ENCODE measurements at regions not wholly inside any gene's neighbourhood (a gene's known extent, or its start where the extent isn't known, plus 50 kb on each side); places are given as distances from the start of the nearest gene placed in this dataset.
"Not testable (repeated sequence)": the region's sequence is repeated elsewhere in the genome, so short reads cannot be mapped to it uniquely, and the experiment has no call there.

DNA sequence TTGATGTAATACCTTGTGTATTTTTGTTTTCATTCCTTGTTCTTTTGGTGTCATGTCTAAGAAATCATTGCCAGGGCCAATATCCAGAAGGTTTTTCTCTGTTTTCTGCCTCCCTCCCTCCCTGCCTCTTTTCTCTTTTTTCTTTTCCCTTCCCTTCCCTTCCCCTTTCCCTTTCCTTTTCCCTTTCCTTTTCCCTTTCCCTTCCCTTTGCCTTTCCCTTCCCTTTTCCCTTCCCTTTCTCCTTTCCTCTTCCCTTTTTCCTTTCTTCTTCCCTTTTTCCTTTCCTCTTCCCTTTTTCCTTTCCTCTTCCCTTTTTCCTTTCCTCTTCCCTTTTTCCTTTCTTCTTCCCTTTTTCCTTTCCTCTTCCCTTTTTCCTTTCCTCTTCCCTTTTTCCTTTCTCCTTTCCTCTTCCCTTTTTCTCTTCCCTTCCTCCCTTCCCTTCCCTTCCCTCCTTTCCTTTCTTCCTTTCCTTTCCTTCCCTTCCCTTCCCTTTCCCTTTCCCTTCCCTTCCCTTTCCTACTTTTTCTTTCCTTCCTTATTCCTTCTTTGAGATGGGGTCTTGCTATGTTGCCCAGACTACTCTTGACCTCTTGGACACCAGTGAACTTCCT, 646.1 kb downstream of the RAPGEF2 start:
- DNase-seq: no peak

DNA sequence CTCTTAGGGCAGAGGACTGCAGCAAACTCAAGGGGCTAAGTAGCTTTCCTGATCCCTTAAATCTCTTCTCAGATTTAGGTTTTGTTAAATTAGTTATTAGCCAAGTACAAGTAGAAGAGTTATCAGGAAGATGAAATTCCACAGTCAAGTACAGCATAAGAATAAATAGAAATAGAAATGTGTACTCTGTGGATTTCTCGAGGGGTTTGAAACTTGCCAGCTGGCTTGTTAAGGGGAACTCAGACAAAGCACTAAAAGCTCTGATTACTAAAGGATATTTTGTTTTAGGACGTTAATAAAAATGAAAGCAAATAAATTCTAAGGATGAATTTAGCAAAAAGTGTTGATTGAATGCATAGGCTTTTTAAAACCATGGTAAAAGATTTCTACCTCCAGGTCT, 654.6 kb downstream of the RAPGEF2 start:
- no peak for DNase-seq

DNA sequence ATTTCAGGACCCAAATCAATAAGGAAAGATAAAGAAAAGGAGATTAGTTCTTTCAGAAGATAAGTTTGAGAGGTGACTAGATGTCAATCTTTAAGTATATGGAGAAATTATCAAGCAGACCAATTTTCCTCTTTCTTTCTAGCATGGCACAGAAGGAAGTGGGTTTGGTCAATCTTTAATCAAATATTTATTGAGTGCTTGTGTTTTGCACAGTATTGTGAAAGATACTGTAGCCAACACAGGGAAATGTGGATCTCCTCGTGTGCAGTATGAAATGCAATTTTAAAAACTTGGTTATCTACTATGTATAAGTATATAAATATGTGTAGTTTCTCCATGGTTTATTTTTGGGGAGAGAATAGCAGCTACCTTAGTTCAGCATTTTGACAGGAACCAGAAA, 655.2 kb downstream of the RAPGEF2 start:
- DNase-seq: no peak

DNA sequence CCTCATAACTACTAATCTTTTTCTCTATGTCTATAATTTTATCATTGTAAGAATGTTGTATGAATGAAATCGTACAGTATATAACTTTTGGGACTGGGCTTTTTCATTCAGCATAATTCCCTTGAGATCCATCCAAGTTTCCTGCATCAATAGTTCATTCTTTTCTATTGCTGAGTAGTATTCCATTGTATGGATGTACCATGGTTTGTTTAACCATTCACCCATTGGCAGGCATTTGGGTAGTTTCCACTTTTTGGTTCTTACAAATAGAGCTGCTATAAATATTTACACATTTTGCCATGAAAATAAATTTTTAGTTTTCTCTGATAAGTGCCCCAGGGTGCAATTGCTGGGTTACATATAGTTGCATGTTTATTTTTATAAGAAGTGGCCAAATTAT, 659.8 kb downstream of the RAPGEF2 start:
- DNase-seq: no peak

DNA sequence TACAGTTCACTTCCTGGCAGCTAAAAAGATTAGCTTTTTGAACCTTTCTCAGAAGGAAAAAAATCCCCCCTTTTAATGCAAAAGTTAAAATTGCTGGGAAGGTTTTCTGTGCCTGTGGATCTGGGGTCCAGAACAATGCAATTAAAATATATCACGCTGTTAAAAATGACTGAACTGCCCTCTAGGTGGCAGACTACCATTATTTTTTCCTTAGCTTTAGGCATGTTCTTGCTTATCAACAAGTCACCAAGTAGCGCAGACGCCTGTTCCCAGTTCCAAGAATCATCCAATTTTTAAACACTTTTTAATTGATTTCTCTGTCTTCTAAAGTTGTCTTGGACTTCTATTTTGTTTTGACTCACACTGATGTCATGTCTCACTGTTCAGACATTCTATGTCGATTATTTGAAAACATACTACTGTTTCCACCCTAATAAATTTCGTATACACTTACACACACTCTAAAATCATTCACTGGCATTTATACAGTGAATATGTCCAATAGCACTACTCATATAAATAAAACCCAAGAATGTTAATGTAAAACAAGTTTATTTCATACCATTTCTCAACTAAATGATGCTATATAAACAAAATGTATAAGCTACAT, 661.6 kb downstream of the RAPGEF2 start:
- DNase-seq: peak; percentile 42

DNA sequence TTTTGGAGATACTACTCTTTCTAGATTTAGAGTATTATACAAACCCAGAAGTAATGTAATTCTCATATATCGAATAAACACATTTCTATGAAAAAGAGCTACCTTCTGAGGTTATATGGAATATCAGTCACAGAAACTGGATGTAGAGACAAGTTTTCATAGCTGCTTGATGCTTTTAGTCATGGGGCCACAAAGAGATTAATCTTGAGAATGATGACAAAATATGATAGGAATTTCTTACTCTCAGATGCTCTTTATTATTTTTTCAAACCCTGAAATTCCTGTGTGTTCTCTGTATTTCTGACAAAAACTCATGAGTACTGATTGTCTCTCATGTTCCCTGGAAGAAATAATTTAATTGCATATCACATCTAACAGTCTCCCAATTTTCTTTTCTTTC, 662.5 kb downstream of the RAPGEF2 start:
- DNase-seq: no peak

DNA sequence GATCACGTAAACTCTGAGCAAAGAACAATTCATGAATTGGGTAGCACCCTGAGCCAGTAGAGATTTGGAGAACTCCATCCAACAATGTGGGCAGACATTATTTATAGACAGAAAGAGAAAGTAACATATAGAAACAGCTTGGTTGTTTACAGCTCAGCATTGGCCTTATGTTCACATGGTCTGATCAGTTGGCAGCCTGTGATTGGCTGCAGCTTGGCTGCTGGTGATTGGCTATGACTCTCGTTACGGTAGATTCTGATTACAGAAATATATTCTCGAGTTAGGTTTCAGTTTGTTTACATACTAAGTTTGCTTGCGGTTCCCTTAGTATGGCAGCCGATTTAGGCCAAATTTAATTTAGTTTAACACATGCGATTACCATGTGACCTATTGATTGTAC, 663.4 kb downstream of the RAPGEF2 start:
- no peak for DNase-seq

DNA sequence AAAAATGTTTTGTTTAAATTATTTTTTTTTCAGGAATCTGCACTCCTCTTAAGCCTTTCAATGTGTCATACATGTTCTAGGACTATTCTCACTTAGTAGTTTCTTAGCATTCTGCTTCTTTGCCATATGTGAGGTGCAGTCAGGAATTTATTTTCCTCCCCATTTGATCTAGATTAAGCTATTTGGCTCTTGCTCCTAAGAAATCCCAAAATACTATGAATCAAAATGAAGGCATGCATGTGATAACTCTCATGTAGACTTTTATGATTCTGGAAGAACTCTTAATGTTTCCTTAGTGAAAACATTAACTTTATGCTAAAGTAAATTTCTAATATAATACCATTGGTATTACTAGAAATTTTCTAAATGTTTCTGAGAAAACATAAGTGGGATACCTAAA, 664.5 kb downstream of the RAPGEF2 start:
- DNase-seq: no peak

DNA sequence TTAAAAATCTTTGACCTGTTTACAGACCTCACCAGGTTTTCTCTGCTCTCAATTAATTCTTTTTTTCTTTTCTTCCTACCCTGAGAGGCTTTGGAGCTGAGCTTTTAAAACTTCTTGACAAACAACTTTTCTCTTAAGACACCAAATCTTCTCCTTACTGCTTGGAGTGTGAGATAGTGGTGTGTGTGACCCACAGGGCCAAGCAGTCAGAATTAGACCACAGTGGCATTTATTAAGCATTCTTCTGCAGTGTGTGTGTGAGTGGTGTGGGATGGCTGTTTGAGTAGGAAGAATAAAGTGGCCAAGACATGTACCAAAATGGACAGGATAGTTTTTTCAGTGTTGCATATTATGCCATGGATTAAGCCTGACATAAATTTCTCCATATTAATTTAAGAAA, 665.1 kb downstream of the RAPGEF2 start:
- no peak for DNase-seq

DNA sequence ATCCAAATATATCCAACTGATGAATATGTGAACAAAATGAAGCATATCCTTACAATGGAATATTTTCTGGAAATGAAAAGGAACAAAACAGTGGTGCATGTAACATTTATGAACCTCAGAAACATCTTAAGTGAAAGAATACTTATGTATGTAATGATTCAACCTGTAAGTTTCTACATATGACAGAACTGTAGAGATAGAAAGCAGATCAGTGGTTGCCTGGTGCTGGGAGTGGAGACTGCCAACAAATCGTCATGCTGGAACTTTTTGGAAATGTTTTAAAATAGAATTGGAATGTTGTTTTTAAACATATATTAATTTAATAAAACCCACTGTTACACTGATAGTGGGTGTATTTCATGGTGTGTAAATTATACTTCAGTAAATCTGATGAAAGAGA, 667.5 kb downstream of the RAPGEF2 start:
- DNase-seq: no peak

DNA sequence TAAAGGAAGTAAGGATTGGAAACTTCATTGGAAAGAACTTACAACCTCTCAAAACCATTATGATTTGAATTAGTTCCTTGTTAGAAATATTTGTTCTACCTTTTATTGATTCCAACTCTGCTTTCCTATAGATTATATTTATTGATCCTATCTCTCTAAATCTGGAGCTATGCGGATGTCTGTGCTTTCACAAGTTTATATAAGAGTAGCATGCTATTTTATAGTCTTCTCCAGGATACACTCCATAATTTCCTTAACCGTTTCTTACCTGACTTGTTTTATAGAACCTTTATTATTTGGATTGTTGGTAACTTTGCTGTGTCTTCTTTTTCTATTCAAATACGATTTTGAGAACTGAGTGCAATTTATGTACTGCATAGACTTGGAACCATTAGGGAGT, 668.1 kb downstream of the RAPGEF2 start:
- no peak for DNase-seq

DNA sequence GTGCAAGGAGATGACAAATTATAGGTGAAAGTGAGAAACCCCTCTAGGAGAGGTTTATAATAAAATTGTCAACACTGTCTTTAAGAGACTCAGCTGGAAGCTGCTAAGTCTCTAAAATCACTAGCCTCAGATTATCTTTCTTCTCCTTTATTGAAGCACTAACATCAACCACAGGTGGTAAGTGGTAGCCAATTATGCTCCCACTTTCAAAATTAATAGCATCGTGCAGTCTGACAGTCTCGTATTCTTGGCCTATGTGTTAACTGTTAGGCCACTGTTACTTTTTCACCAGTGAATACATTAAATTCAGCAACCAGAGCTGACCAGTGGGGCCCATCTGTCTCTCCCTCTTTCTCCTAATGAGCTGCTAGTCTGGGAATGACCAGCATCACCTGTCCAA, 674.1 kb downstream of the RAPGEF2 start:
- DNase-seq: no peak

DNA sequence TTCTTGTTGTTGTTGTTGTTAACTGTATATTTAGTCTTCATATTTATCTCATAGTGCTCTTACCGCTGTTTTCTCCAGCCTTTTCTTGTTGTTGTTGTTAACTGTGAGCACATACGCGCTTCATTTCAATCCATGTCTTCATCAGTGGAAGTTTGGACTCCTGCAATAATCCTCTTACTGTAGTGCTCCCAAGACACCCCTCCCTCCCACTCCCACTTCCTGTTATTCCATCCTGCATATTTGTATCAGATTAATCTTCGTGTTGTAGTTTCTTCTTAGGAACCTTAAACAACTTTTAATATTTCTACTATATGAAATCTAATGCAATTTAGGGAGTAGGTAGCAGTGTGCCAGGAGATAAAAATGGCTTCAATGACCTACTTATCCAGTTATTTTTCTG, 674.8 kb downstream of the RAPGEF2 start:
- no peak for DNase-seq

DNA sequence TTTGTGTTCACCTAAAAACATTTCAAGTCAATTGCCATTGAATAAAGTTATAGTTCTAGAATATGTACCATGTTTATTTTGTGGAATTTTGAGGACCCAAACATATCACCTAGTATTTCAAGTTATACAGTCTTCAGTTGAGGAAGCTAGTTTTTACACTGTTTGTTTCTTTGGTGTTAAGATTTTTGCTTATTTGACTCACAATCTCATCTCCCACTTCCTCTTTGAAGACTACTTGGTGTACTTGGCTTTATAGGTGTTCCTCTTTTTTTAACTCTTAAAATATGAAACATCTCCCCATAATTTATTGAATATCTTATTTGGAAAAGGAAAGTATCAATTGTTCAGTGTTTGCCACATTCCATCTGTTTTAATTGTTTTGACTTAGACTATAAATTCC, 675.4 kb downstream of the RAPGEF2 start:
- DNase-seq: no peak

DNA sequence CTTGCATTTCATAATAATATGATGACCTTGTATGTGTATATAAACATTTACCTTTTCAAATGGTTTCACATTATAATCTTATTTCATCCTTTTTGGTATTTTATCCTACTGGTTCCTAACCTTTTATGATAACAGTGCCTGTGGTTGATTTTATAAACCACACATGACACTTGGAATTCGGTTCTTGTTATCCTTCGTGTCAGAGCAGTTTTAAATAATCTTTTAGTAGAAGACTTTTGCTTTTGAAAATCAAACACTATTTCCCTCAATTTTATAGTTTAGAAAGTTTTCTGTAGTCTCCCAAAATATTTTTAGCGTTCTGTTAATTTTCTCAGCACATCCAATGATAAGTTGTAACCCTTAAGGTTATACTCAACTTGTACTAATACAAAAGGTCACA, 676.8 kb downstream of the RAPGEF2 start:
- no peak for DNase-seq

DNA sequence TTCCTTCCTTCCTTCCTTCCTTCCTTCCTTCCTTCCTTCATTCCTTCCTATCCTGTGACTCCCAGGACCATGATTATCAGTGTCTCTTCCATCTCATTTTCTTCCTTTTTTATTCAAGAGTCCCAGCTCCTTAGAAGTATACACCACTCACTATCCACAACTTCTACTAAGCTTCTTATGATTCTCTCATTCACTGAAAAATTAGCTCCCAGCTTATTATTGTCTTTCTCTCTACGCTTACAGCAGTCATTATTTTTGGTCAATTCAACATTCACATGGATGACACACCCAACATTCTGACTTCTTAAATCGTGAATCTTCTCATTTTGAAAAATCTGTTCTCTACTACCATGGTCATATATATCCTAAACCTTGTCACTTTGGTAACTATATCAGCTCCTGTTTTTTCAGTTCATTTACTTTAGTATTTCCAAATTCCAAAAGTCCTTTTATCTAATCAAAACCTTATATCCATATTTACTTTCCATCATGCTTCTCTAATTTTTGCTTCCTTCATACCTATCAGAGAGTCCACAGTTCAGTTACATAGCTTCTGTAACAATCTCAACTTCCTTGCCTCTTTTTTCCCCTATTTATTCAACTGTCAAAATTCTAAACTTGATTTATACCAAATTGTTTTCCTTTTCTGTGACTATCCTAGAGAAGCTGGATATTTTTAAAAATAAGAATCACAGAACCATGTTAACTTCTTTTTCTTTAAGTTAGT, 677.5 kb downstream of the RAPGEF2 start:
- DNase-seq: no peak

DNA sequence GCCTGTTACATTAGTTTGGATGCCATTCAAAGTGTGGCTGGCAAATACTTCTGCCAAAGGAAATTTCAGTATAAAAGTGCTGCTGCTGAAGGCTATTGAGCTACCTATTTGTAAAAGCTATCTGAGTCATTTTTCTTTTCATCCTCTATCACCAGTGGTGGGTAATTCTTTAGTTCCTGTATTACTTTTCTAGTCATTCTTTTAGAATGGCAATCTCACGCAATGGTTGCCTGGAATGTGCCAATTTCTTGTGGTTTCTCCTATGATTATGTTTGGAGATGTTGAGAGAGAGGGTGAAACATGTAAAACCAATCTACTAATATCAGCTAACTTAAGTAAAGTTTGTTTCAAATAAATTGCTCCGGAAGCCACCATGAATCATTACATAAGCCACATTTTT, 685.0 kb downstream of the RAPGEF2 start:
- DNase-seq: no peak

DNA sequence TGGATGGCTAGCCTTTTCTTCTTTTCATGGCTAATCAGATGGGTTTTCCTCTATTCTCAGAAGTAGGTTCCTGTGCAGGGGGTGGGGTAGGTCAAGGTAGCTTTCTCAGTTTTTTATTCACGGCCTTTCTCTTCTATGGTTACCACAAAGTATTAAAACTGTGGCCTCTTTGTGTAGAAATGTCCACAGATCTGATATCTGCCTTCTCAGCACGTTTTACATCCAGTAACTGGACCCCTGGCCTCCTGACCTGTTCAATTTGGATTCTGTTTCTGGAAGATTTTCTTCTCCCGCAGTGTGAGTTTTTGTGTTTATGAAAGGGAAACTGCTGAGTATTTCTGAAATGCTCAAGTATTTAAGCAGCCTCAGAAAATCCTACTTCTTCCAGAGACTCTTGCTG, 688.5 kb downstream of the RAPGEF2 start:
- DNase-seq: no peak

DNA sequence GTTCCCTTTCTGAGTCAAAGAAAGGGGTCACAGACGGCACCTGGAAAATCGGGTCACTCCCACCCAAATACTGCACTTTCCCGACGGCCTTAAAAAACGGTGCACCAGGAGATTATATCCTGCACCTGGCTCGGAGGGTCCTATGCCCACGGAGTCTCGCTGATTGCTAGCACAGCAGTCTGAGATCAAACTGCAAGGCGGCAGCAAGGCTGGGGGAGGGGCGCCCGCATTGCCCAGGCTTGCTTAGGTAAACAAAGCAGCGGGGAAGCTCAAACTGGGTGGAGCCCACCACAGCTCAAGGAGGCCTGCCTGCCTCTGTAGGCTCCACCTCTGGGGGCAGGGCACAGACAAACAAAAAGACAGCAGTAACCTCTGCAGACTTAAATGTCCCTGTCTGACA, 701.7 kb downstream of the RAPGEF2 start:
- not testable (repeated sequence) for DNase-seq

DNA sequence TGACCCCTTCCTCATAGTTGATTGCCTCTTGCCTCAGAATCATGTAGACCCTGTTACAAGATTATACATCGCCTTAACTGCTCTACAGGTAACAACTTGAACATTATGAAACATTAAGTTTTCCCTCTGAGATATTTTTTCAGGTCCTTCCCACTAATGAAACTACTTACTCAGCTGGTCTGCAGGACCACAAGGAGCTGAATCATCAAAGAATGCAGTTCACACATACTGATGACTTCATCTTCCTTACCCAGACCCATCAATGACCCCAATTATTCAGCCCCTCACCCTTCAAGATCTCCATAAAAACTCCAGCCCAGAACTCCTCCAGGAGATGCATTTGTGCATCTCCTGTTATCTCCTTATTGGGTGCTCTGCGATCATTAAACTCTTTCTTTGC, 720.9 kb downstream of the RAPGEF2 start:
- DNase-seq: no peak

DNA sequence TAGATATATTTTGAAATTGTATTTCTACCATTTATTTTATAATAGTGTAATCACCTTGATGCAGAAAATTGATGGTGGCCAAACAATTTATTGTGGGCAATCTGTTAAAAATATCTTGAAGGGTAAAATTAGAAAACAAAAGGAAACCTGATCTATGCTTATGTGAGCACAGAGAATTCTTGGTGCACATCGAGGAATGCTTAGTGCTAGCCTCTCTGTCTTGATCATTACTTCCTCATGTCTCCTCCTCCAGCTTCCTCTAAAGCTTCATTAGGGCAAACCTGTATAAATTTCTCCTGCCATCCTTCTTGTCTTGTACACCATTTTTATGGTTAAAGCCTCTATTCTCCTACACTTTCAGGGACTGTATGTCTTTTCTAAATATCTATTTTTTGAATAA, 725.8 kb downstream of the RAPGEF2 start:
- no peak for DNase-seq

DNA sequence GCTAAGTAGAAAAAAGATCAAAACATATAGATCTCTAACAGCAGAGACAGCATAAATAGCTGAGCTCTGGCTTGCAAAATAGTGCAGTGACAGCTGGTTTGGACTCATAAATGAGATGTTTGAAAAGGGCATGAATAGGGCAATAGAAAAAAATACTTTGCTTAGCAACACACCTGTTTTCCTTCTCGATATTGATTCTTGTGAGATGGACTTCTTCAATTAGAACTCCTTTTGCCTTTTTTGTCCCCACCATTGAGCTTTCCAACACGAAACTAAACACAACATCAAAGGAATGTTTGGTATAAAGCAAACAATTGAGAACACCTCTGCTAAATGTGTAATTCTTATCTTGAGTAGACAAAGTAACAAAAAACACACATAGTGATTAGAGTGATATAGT, 726.3 kb downstream of the RAPGEF2 start:
- DNase-seq: no peak

DNA sequence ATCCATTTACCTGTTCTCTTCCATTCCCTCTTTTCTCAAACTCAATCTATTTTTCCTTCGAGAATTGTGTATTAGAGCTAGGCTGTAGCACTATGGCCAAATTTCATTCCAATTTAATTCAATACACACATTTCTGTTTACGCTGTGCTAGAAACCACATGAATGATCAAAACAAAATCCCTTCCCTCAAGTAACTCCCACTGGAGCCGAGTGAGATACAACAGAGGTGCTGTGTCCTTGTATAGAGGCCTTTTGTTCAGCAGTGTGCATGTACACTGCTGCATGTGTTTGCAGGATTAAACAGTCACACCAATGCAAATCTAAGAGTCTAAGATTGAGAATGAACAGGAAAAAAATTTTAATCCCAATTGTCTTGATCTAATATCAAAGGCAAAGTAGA, 734.2 kb downstream of the RAPGEF2 start:
- no peak for DNase-seq

DNA sequence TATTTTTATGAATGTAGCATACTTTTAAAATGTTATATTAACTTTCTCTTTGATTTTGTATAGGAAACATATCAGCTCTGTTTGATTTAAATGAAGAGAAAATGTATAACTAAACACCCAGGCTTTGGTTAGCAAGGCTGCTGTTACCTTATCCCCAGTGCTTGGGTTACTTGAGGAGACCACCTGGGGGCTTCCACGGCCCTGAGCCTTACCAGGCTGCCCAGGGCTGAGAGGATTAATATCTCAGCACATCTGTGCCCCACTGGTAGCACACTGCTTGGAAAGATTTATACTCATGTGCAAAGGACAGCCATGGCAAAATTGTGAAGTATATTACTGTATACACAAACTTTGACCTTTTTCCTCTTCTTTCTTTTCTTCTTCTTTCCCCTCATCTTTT, 752.9 kb downstream of the RAPGEF2 start:
- no peak for DNase-seq

DNA sequence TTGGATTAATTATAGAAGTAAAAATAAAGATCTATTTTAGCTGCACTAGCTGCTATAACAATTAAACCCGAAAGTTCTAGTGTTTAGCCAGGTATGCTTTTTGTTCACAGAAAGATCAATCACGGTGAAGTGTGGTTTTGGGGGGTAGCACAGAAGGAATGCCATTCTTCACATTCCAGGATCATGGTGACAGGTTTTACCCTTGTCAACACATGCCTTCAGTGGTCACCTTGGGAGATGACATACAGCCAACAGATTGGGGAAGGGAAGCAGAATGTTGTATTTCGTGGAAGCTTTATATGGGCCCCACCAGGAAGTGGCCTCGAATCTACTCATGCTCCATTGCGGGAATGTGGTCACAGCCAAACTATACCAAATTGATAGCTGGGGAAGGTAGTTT, 753.6 kb downstream of the RAPGEF2 start:
- DNase-seq: no peak
